Neural cell (in vitro differentiated cells): ENCODE measurements at regions not wholly inside any gene's neighbourhood (a gene's known extent, or its start where the extent isn't known, plus 50 kb on each side); places are given as distances from the start of the nearest gene placed in this dataset.

Experiments
- H2AFZ ChIP-seq: fragments of 200-600, 300-800 bp; sonication (generic), shearing (Covaris generic); 2 replicates; pipeline ENCODE4 v1.6.0; 2014; ENCODE audit warnings: low read depth, mild to moderate bottlenecking, antibody characterized with exemption, low read length, moderate library complexity
- H3F3A ChIP-seq: fragments of 200-600 bp; shearing (Covaris generic); 2 replicates; pipeline ENCODE4 v1.6.1; 2016; ENCODE audit warnings: mild to moderate bottlenecking, moderate library complexity, mixed read lengths, antibody characterized with exemption, low read length; ENCODE audit not compliant: insufficient read depth, poor library complexity, severe bottlenecking
- H3K27ac ChIP-seq: fragments of 200-600, 300-800 bp; sonication (generic), shearing (Covaris generic); 2 replicates; pipeline ENCODE4 v1.5.1; 2014; ENCODE audit warnings: mild to moderate bottlenecking, low read length, moderate library complexity
- H3K27me3 ChIP-seq: fragments of 300-800, 200-600 bp; sonication (generic), shearing (Covaris generic); 2 replicates; pipeline ENCODE4 v1.6.0; 2014; ENCODE audit warnings: mild to moderate bottlenecking, low read depth, low read length, moderate library complexity; ENCODE audit not compliant: insufficient read depth
- H3K36me3 ChIP-seq: fragments of 300-800, 200-600 bp; sonication (generic), shearing (Covaris generic); 2 replicates; pipeline ENCODE4 v1.5.1; 2014; ENCODE audit warnings: mild to moderate bottlenecking, antibody characterized with exemption, low read length, moderate library complexity; ENCODE audit not compliant: insufficient read depth
- H3K4me2 ChIP-seq: fragments of 300-800, 200-600 bp; sonication (generic), shearing (Covaris generic); 2 replicates; pipeline ENCODE4 v1.6.0; 2014; ENCODE audit warnings: mild to moderate bottlenecking, low read length
- H3K4me3 ChIP-seq: fragments of 300-800, 200-600 bp; sonication (generic), shearing (Covaris generic); 2 replicates; pipeline ENCODE4 v1.5.1; 2014; ENCODE audit warnings: mild to moderate bottlenecking, low read length, moderate library complexity
- H3K79me2 ChIP-seq: fragments of 200-600 bp; shearing (Covaris generic); replicated peaks from 2 replicates; pipeline ENCODE4 v1.6.0; 2014; ENCODE audit warnings: mild to moderate bottlenecking, low read length, moderate library complexity; ENCODE audit not compliant: insufficient read depth
- H3K9ac ChIP-seq: fragments of 300-800, 200-600 bp; sonication (generic), shearing (Covaris generic); 2 replicates; pipeline ENCODE4 v1.6.1; 2016; ENCODE audit warnings: mild to moderate bottlenecking, low read length, mixed read lengths
- H3K9me2 ChIP-seq: fragments of 200-600 bp; shearing (Covaris generic); 2 replicates; pipeline ENCODE4 v1.6.1; 2016; ENCODE audit warnings: mild to moderate bottlenecking, low read length, mixed read lengths; ENCODE audit not compliant: insufficient read depth
- H3K9me3 ChIP-seq: fragments of 200-600, 300-800 bp; sonication (generic), shearing (Covaris generic); 2 replicates; pipeline ENCODE4 v1.6.1; 2016; ENCODE audit warnings: mild to moderate bottlenecking, mixed run types, low read length, moderate library complexity, mixed read lengths
- H4K20me1 ChIP-seq: fragments of 200-600 bp; shearing (Covaris generic); 2 replicates; pipeline ENCODE4 v1.6.1; 2016; ENCODE audit warnings: mild to moderate bottlenecking, mixed run types; ENCODE audit not compliant: insufficient read depth
- CTCF ChIP-seq: fragments of 450-650 bp; IDR thresholded peaks from 2 replicates; pipeline ENCODE4 v1.5.1; 2014; ENCODE audit warnings: antibody characterized with exemption, mild to moderate bottlenecking, moderate library complexity; ENCODE audit not compliant: poor library complexity, severe bottlenecking
- EP300 ChIP-seq: fragments of 450-650 bp; conservative IDR thresholded peaks from 2 replicates; pipeline ENCODE4 v1.6.1; 2014; ENCODE audit warnings: antibody characterized with exemption, mild to moderate bottlenecking, moderate library complexity; ENCODE audit not compliant: poor library complexity, severe bottlenecking
- EZH2 ChIP-seq: fragments of 200-600, 300-800 bp; shearing (Covaris generic), sonication (generic); IDR thresholded peaks from 2 replicates; pipeline ENCODE4 v1.6.1; 2014; ENCODE audit warnings: antibody characterized with exemption, low read length, borderline replicate concordance, mild to moderate bottlenecking; ENCODE audit not compliant: insufficient read depth, poor library complexity, severe bottlenecking
- MXI1 ChIP-seq: fragments of 450-650 bp; conservative IDR thresholded peaks from 2 replicates; pipeline ENCODE4 v1.6.1; 2014; ENCODE audit warnings: antibody characterized with exemption, mild to moderate bottlenecking; ENCODE audit not compliant: poor library complexity, severe bottlenecking
- POLR2AphosphoS5 ChIP-seq: IDR thresholded peaks from 2 replicates; pipeline ENCODE4 v1.6.1; 2012
- RAD21 ChIP-seq: fragments of 450-650 bp; conservative IDR thresholded peaks from 2 replicates; pipeline ENCODE4 v1.6.1; 2014; ENCODE audit warnings: antibody characterized with exemption, mild to moderate bottlenecking, moderate library complexity
- REST ChIP-seq: IDR thresholded peaks from 2 replicates; pipeline ENCODE4 v1.6.1; 2012; ENCODE audit warnings: borderline replicate concordance
- SMC3 ChIP-seq: fragments of 450-650 bp; conservative IDR thresholded peaks from 2 replicates; pipeline ENCODE4 v1.6.1; 2014; ENCODE audit warnings: antibody characterized with exemption, mild to moderate bottlenecking, moderate library complexity; ENCODE audit not compliant: poor library complexity
- TAF1 ChIP-seq: IDR thresholded peaks from 2 replicates; pipeline ENCODE4 v1.6.1; 2012; ENCODE audit warnings: low read depth

DNA sequence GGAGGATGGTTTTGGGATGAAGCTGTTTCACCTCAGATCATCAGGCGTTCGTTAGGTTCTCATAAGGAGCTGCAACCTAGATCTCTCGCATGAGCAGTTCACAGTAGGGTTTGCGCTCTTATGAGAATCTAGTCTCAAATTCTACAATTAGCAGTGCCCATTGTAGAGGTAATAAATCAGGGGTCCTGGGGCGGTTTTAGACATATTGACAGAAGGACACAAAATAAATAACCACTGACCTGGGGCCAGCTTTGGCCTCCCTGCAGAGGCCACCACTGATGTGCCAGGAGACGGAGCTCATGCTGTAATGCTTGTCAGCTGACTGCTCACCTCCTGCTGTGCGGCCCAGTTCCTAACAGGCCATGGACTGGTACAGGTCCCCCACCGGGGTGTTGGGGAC is 67.6 kb upstream of the SPATA31D4 start:
- Histone ChIP-seq H3K79me2 (no peaks in the 10 kb centered on the region), H3K27me3 (no peaks in the 10 kb centered on the region), H3K9ac (no peak overlapping the region), H3F3A (no peaks in the 10 kb centered on the region), H3K9me3 (no peaks in the 10 kb centered on the region), H3K27ac (no peak overlapping the region), H2AFZ (no peak overlapping the region), H4K20me1 (no peaks in the 10 kb centered on the region), H3K9me2 (no peaks in the 10 kb centered on the region), H3K4me2 (no peak overlapping the region), H3K4me3 (no peak overlapping the region), H3K36me3 (no peaks in the 10 kb centered on the region)
- TF ChIP-seq MXI1 (no peak), CTCF (no peak), RAD21 (no peak), TAF1 (no peak), POLR2AphosphoS5 (no peak), SMC3 (no peak), REST (no peak)

DNA sequence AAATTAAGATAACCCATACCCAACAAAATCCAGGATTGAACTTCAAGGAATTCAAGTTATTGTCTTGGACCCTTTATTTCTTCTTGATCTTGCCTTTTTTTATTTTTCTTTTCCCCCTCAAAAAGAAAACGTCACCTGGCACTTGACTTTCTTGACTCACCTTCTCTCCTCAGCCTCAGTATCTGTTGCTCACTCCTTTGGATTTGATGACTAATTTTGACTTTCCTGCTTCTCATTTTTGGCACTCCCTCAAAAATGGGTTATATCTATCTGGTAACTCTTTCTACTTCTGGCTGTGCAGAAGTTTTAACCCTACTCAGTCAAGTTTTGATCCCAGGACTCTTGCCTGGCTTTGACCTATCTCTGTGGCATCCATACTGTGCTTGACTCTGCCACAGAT is 66.6 kb upstream of the SPATA31D4 start:
- TF ChIP-seq RAD21 (no peak), EP300 (no peak), CTCF (no peak), POLR2AphosphoS5 (no peak), REST (no peak), TAF1 (no peak), SMC3 (no peak), EZH2 (no peak), MXI1 (no peak)
- H3K9me3 ChIP-seq, result no peaks in the 10 kb centered on the region
- no peaks in the 10 kb centered on the region for H3K27me3 ChIP-seq
- H3K4me3 ChIP-seq, result no peak overlapping the region
- no peaks in the 10 kb centered on the region for H4K20me1 ChIP-seq
- H3K36me3 ChIP-seq, result no peaks in the 10 kb centered on the region
- no peaks in the 10 kb centered on the region for H3F3A ChIP-seq
- no peak overlapping the region for H2AFZ ChIP-seq
- no peaks in the 10 kb centered on the region for H3K9me2 ChIP-seq
- no peak overlapping the region for H3K27ac ChIP-seq
- no peak overlapping the region for H3K4me2 ChIP-seq
- no peaks in the 10 kb centered on the region for H3K79me2 ChIP-seq
- no peak overlapping the region for H3K9ac ChIP-seq
